ENCODE measurements at regions not wholly inside any gene's neighbourhood (a gene's known extent, or its start where the extent isn't known, plus 50 kb on each side); places are given as distances from the start of the nearest gene placed in this dataset.

GRCh38 chr3:152720951-152721718 is 113.8 kb upstream of the P2RY1 start:
- Histone ChIP-seq H3K27ac (no peak overlapping the region), H3K4me3 (ENCODE audit: low read depth, low read length) (no peak overlapping the region), H3K79me2 (no peaks in the 10 kb centered on the region), H2AFZ (no peak overlapping the region), H3K36me3 (ENCODE audit: control insufficient read depth, insufficient read depth, low read length) (no peaks in the 10 kb centered on the region), H3K4me1 (no peaks in the 10 kb centered on the region), H3K9me3 (ENCODE audit: control insufficient read depth, low read length) (no peaks in the 10 kb centered on the region), H3K4me2 (ENCODE audit: low read length) (no peak overlapping the region), H3K9ac (no peak overlapping the region), H3K27me3 (ENCODE audit: control insufficient read depth, insufficient read depth, low read length) (no peaks in the 10 kb centered on the region)
- TF ChIP-seq CTCF (IDR thresholded peaks at IDR 0.05), result no peak

GRCh38 chr3:152724270-152724669 is 110.7 kb upstream of the P2RY1 start:
- H3K4me1 ChIP-seq, result no peaks in the 10 kb centered on the region
- H3K9me3 ChIP-seq (ENCODE audit: control insufficient read depth, low read length), result no peaks in the 10 kb centered on the region
- no peak for TF ChIP-seq CTCF (IDR thresholded peaks at IDR 0.05)
- H3K9ac ChIP-seq, result no peak overlapping the region
- H3K79me2 ChIP-seq, result no peaks in the 10 kb centered on the region
- no peak overlapping the region for H3K4me2 ChIP-seq (ENCODE audit: low read length)
- no peak overlapping the region for H2AFZ ChIP-seq
- no peaks in the 10 kb centered on the region for H3K27me3 ChIP-seq (ENCODE audit: control insufficient read depth, insufficient read depth, low read length)
- H3K4me3 ChIP-seq (ENCODE audit: low read depth, low read length), result no peak overlapping the region
- no peak overlapping the region for H3K27ac ChIP-seq
- no peaks in the 10 kb centered on the region for H3K36me3 ChIP-seq (ENCODE audit: control insufficient read depth, insufficient read depth, low read length)

- H3K4me2 ChIP-seq (ENCODE audit: low read length), result no peak overlapping the region
- no peak overlapping the region for H3K9ac ChIP-seq
- no peaks in the 10 kb centered on the region for H3K4me1 ChIP-seq
- no peak overlapping the region for H3K4me3 ChIP-seq (ENCODE audit: low read depth, low read length)
- no peaks in the 10 kb centered on the region for H3K27me3 ChIP-seq (ENCODE audit: control insufficient read depth, insufficient read depth, low read length)
- no peak for TF ChIP-seq CTCF (IDR thresholded peaks at IDR 0.05)
- H2AFZ ChIP-seq, result no peak overlapping the region
- no peaks in the 10 kb centered on the region for H3K79me2 ChIP-seq
- H3K27ac ChIP-seq, result no peak overlapping the region
- H3K9me3 ChIP-seq (ENCODE audit: control insufficient read depth, low read length), result no peaks in the 10 kb centered on the region
- no peaks in the 10 kb centered on the region for H3K36me3 ChIP-seq (ENCODE audit: control insufficient read depth, insufficient read depth, low read length)
These were observed 106.5 kb upstream of the P2RY1 start for GRCh38 chr3:152728231-152728980.

GRCh38 chr3:152729906-152730305 is 105.0 kb upstream of the P2RY1 start:
- H3K9ac ChIP-seq, result no peak overlapping the region
- H3K4me2 ChIP-seq (ENCODE audit: low read length), result no peak overlapping the region
- H3K4me1 ChIP-seq, result no peaks in the 10 kb centered on the region
- no peaks in the 10 kb centered on the region for H3K27me3 ChIP-seq (ENCODE audit: control insufficient read depth, insufficient read depth, low read length)
- no peak overlapping the region for H3K27ac ChIP-seq
- H3K36me3 ChIP-seq (ENCODE audit: control insufficient read depth, insufficient read depth, low read length), result no peaks in the 10 kb centered on the region
- H3K4me3 ChIP-seq (ENCODE audit: low read depth, low read length), result no peak overlapping the region
- H2AFZ ChIP-seq, result no peak overlapping the region
- H3K79me2 ChIP-seq, result no peaks in the 10 kb centered on the region
- TF ChIP-seq CTCF (IDR thresholded peaks at IDR 0.05), result no peak
- no peaks in the 10 kb centered on the region for H3K9me3 ChIP-seq (ENCODE audit: control insufficient read depth, low read length)

Measured in parathyroid adenoma (tissue), 2 donors.